Thyroid gland (tissue), 4 donors: ENCODE measurements at regions not wholly inside any gene's neighbourhood (a gene's known extent, or its start where the extent isn't known, plus 50 kb on each side); places are given as distances from the start of the nearest gene placed in this dataset.

Experiments
- CTCF ChIP-seq, 6 experiments: fragments of 200-600 bp in 3 of 6; fragments of 450-650 bp in 3 of 6; sonication (generic) in 3 of 6; IDR thresholded peaks; one replicate each; pipeline ENCODE4 v1.5.1; 2016 to 2019; ENCODE audit warnings: antibody characterized with exemption in 6 of 6, mild to moderate bottlenecking in 2 of 6, inconsistent platforms in 1 of 6, moderate library complexity in 1 of 6
- POLR2A ChIP-seq, 2 donors: fragments of 450-650 bp; IDR thresholded peaks; one replicate each; pipeline ENCODE4 v1.6.1; 2017; ENCODE audit warnings: antibody characterized with exemption in 2 of 2, mild to moderate bottlenecking in 2 of 2, moderate library complexity in 1 of 2

GRCh38 chr3:31420311-31420710 is 112.4 kb upstream of the STT3B start:
- TF ChIP-seq CTCF (IDR thresholded peaks at IDR 0.05) (no peak), POLR2A (IDR thresholded peaks at IDR 0.05) (no peak)
